GM19023 (cell line): ENCODE measurements at regions not wholly inside any gene's neighbourhood (a gene's known extent, or its start where the extent isn't known, plus 50 kb on each side); places are given as distances from the start of the nearest gene placed in this dataset.
"Not testable (repeated sequence)": the region's sequence is repeated elsewhere in the genome, so short reads cannot be mapped to it uniquely, and the experiment has no call there.

Source experiments
- ATAC-seq: cut with Tn5 transposase; IDR thresholded peaks from one replicate; pipeline ENCODE4 v1.9.1; 2021; ENCODE audit warnings: mild to moderate bottlenecking, moderate library complexity; ENCODE audit not compliant: unreplicated experiment

GRCh38 chr7:150189963-150190362 is 133.2 kb upstream of the LRRC61 start:
- ATAC-seq, result peak; percentile 94

DNA sequence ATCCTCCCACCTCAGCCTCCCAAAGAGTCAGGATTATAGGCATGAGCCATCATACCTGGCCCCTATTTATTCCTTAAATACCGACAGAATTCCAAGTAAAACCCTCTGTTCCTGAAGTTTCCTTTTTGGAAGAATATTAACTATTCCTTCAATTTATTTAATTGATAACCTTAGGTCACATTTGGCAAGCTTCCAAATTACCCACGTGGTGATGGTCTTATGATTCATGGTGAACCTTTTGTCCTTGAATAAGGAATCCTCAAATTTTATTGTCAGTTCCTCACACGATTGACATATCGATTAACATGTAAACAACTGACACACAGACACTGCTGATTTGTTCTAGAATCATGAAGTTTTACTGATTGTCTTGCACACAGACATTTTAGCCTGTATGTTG is 130.6 kb upstream of the LRRC61 start:
- not testable (repeated sequence) for ATAC-seq

- ATAC-seq, result not testable (repeated sequence)
Observed at GRCh38 chr7:150193866-150194265, 129.3 kb upstream of the LRRC61 start.
